HL-60 (cell line): ENCODE measurements at regions not wholly inside any gene's neighbourhood (a gene's known extent, or its start where the extent isn't known, plus 50 kb on each side); places are given as distances from the start of the nearest gene placed in this dataset.

Experiments
- CTCF ChIP-seq: IDR thresholded peaks from one replicate; pipeline ENCODE4 v1.5.1; 2011; ENCODE audit warnings: low read length, control low read depth, inconsistent platforms; ENCODE audit not compliant: insufficient read depth
- GABPA ChIP-seq: IDR thresholded peaks from 2 replicates; pipeline ENCODE4 v1.6.1; 2012; ENCODE audit warnings: low read depth

GRCh38 chr18:31241900-31242409, 76.0 kb upstream of the DSG1 start:
- TF ChIP-seq CTCF, result no peak
- no peak for TF ChIP-seq GABPA
